ENCODE measurements at regions not wholly inside any gene's neighbourhood (a gene's known extent, or its start where the extent isn't known, plus 50 kb on each side); places are given as distances from the start of the nearest gene placed in this dataset.

GRCh38 chr5:171609806-171610452, 175.7 kb upstream of the SMIM23 start:
- no peak for TF ChIP-seq CTCF (IDR thresholded peaks at IDR 0.05)
- no peak for TF ChIP-seq POLR2A (IDR thresholded peaks at IDR 0.05)

Measured in ovary (tissue), 3 donors.